Keratinocyte (primary cell): ENCODE measurements at regions not wholly inside any gene's neighbourhood (a gene's known extent, or its start where the extent isn't known, plus 50 kb on each side); places are given as distances from the start of the nearest gene placed in this dataset.

Source experiments
- DNase-seq: peaks from one replicate; pipeline ENCODE4 v3.0.0-alpha.2; 2011; ENCODE audit warnings: low read depth, missing footprints, low spot score
- FAIRE-seq: peaks from 2 replicates; lab custom pipeline; 2011; peaks lifted over from hg19 to GRCh38; lab: Jason Lieb, UNC
- H2AFZ ChIP-seq: 2 replicates; pipeline ENCODE4 v1.6.0; 2012; ENCODE audit warnings: low read length, control low read depth, inconsistent platforms; ENCODE audit not compliant: control insufficient read depth
- H3K27ac ChIP-seq: 2 replicates; pipeline ENCODE4 v1.5.1; 2011; ENCODE audit warnings: low read length; ENCODE audit not compliant: control insufficient read depth, insufficient read depth
- H3K27me3 ChIP-seq: 3 replicates; pipeline ENCODE4 v1.6.0; 2011; ENCODE audit warnings: low read length; ENCODE audit not compliant: control insufficient read depth, insufficient read depth; ENCODE audit errors: extremely low read depth
- H3K36me3 ChIP-seq, 2 experiments: 2 replicates in 1 of 2; 3 replicates in 1 of 2; pipeline ENCODE4 v1.5.1; 2011; ENCODE audit warnings: low read length in 2 of 2, mild to moderate bottlenecking in 1 of 2; ENCODE audit not compliant: control insufficient read depth in 2 of 2, insufficient read depth in 2 of 2; ENCODE audit errors: extremely low read depth in 1 of 2
- H3K4me1 ChIP-seq: 3 replicates; pipeline ENCODE4 v1.5.1; 2011; ENCODE audit warnings: low read length; ENCODE audit not compliant: control insufficient read depth, insufficient read depth; ENCODE audit errors: extremely low read depth
- H3K4me2 ChIP-seq: 3 replicates; pipeline ENCODE4 v1.6.0; 2011; ENCODE audit warnings: low read depth, low read length; ENCODE audit not compliant: control insufficient read depth, insufficient read depth; ENCODE audit errors: extremely low read depth
- H3K4me3 ChIP-seq, 3 experiments: fragments of 200-600 bp in 1 of 3; sonication (generic) in 1 of 3; 2 replicates in 2 of 3; 3 replicates in 1 of 3; pipeline ENCODE4 v1.5.1; 2011 to 2016; ENCODE audit warnings: low read length in 3 of 3, mild to moderate bottlenecking in 3 of 3, control low read depth in 2 of 3, inconsistent platforms in 1 of 3, low read depth in 1 of 3, mixed read lengths in 1 of 3, mixed run types in 1 of 3, moderate library complexity in 1 of 3; ENCODE audit not compliant: control insufficient read depth in 2 of 3, insufficient read depth in 2 of 3; ENCODE audit errors: extremely low read depth in 1 of 3
- H3K79me2 ChIP-seq: 2 replicates; pipeline ENCODE4 v1.6.0; 2012; ENCODE audit warnings: low read length; ENCODE audit not compliant: control insufficient read depth, insufficient read depth
- H3K9ac ChIP-seq: 3 replicates; pipeline ENCODE4 v1.6.0; 2011; ENCODE audit warnings: low read length; ENCODE audit not compliant: control insufficient read depth, insufficient read depth; ENCODE audit errors: extremely low read depth
- H3K9me1 ChIP-seq: 3 replicates; pipeline ENCODE4 v1.6.0; 2011; ENCODE audit warnings: low read length; ENCODE audit not compliant: control insufficient read depth, insufficient read depth; ENCODE audit errors: extremely low read depth
- H3K9me3 ChIP-seq: 2 replicates; pipeline ENCODE4 v1.5.1; 2012; ENCODE audit warnings: low read depth, low read length; ENCODE audit not compliant: control insufficient read depth
- H4K20me1 ChIP-seq: 3 replicates; pipeline ENCODE4 v1.6.0; 2011; ENCODE audit warnings: low read length; ENCODE audit not compliant: control insufficient read depth, insufficient read depth; ENCODE audit errors: extremely low read depth
- EZH2 ChIP-seq: IDR thresholded peaks from one replicate; pipeline ENCODE4 v1.6.1; 2012; ENCODE audit warnings: inconsistent platforms, mild to moderate bottlenecking, low read length, moderate library complexity
- dilution Hi-C: fragments of 300-500 bp; cut with MboI; formaldehyde crosslinking; loops from one replicate; pipeline ENCODE4 v1.7.0; 2020; ENCODE audit warnings: low sequenced_read_pairs; ENCODE audit not compliant: extremely low pct_ligation_motif_present
- TF ChIP-seq, protein P1 (sequence below), 3 experiments: IDR thresholded peaks in 1 of 3; conservative IDR thresholded peaks in 1 of 3; optimal IDR thresholded peaks in 1 of 3; 2 replicates in 2 of 3; 3 replicates in 1 of 3; pipeline versions ENCODE3 to v1.5.1; 2011; ENCODE audit warnings: low read length in 3 of 3, mild to moderate bottlenecking in 3 of 3, moderate library complexity in 2 of 3, control low read depth in 1 of 3, inconsistent platforms in 1 of 3; ENCODE audit not compliant: insufficient read depth in 2 of 3; ENCODE audit errors: extremely low read depth in 1 of 3

DNA sequence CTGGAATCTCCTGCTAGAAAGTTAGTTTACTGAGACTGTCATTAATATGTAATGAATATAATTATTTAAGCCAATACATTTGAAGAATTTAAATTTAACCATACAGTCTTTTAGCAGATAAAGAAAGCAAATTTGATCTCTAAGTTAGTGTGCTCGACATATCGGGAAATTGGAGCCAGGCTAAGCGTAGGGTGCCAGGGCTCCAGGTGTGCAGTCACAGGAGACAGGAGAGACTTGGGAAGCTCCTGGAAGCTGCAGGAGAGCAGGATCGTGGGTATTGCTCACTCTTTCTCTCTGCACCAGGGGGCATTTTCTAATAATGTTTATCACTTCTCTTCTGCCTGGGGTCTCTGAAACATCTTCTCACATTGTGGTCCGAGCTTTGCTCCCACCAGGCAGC is 342.0 kb upstream of the ANKRD30A start:
- no peak overlapping the region for H3K4me3 ChIP-seq
- H4K20me1 ChIP-seq: no peaks in the 10 kb centered on the region
- H3K9ac ChIP-seq: no peak overlapping the region
- dilution Hi-C loops: loop anchor here (25.0 kb wide), 1 partner anchor 1146 kb away; the partner anchor contains the start of gene FZD8
- FAIRE-seq (no peak), DNase-seq (no peak)
- no peaks in the 10 kb centered on the region for H3K27me3 ChIP-seq
- H3K9me3 ChIP-seq: no peaks in the 10 kb centered on the region
- H3K79me2 ChIP-seq: no peaks in the 10 kb centered on the region
- H3K4me2 ChIP-seq: no peak overlapping the region
- TF ChIP-seq, protein P1, sequence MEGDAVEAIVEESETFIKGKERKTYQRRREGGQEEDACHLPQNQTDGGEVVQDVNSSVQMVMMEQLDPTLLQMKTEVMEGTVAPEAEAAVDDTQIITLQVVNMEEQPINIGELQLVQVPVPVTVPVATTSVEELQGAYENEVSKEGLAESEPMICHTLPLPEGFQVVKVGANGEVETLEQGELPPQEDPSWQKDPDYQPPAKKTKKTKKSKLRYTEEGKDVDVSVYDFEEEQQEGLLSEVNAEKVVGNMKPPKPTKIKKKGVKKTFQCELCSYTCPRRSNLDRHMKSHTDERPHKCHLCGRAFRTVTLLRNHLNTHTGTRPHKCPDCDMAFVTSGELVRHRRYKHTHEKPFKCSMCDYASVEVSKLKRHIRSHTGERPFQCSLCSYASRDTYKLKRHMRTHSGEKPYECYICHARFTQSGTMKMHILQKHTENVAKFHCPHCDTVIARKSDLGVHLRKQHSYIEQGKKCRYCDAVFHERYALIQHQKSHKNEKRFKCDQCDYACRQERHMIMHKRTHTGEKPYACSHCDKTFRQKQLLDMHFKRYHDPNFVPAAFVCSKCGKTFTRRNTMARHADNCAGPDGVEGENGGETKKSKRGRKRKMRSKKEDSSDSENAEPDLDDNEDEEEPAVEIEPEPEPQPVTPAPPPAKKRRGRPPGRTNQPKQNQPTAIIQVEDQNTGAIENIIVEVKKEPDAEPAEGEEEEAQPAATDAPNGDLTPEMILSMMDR (optimal IDR thresholded peaks at IDR 0.05 in 1 of 3, IDR thresholded peaks at IDR 0.05 in 1 of 3, conservative IDR thresholded peaks at IDR 0.05 in 1 of 3; ENCODE audit: extremely low read depth in 1 of 3, insufficient read depth in 2 of 3, low read length in 3 of 3): no peak
- no peak for TF ChIP-seq EZH2
- no peaks in the 10 kb centered on the region for H3K36me3 ChIP-seq
- no peaks in the 10 kb centered on the region for H3K4me1 ChIP-seq
- H3K9me1 ChIP-seq: no peaks in the 10 kb centered on the region
- H3K27ac ChIP-seq: no peak overlapping the region
- H2AFZ ChIP-seq: no peak overlapping the region

GRCh38 chr10:36781570-36781969 is 343.8 kb upstream of the ANKRD30A start:
- Histone ChIP-seq H3K9me1 (no peaks in the 10 kb centered on the region), H3K4me3 (no peak overlapping the region), H4K20me1 (no peaks in the 10 kb centered on the region), H3K79me2 (no peaks in the 10 kb centered on the region), H3K36me3 (no peaks in the 10 kb centered on the region), H3K27me3 (no peaks in the 10 kb centered on the region), H3K9ac (no peak overlapping the region), H3K4me1 (no peaks in the 10 kb centered on the region), H2AFZ (no peak overlapping the region), H3K27ac (no peak overlapping the region), H3K9me3 (no peaks in the 10 kb centered on the region), H3K4me2 (no peak overlapping the region)
- no peak for FAIRE-seq
- TF ChIP-seq EZH2: no peak
- TF ChIP-seq, protein P1 (optimal IDR thresholded peaks at IDR 0.05 in 1 of 3, IDR thresholded peaks at IDR 0.05 in 1 of 3, conservative IDR thresholded peaks at IDR 0.05 in 1 of 3; ENCODE audit: extremely low read depth in 1 of 3, insufficient read depth in 2 of 3, low read length in 3 of 3): no peak
- no peak for DNase-seq
- dilution Hi-C loops: loop anchor here (25.0 kb wide), 1 partner anchor 1144 kb away; the partner anchor contains the start of gene FZD8
